Epithelial cell of esophagus (primary cell): ENCODE measurements at regions not wholly inside any gene's neighbourhood (a gene's known extent, or its start where the extent isn't known, plus 50 kb on each side); places are given as distances from the start of the nearest gene placed in this dataset.

Experiments used
- DNase-seq: peaks from one replicate; pipeline ENCODE4 v3.0.0; 2010; ENCODE audit warnings: low read depth
- H3K4me3 ChIP-seq: 2 replicates; pipeline ENCODE4 v1.5.1; 2011; ENCODE audit warnings: mild to moderate bottlenecking, low read length, control low read depth
- TF ChIP-seq, protein P1 (sequence below): IDR thresholded peaks from 2 replicates; pipeline ENCODE4 v1.5.1; 2011; ENCODE audit warnings: low read depth, mild to moderate bottlenecking, low read length, control low read depth, inconsistent platforms; ENCODE audit not compliant: insufficient read depth; ENCODE audit errors: missing control alignments

DNA sequence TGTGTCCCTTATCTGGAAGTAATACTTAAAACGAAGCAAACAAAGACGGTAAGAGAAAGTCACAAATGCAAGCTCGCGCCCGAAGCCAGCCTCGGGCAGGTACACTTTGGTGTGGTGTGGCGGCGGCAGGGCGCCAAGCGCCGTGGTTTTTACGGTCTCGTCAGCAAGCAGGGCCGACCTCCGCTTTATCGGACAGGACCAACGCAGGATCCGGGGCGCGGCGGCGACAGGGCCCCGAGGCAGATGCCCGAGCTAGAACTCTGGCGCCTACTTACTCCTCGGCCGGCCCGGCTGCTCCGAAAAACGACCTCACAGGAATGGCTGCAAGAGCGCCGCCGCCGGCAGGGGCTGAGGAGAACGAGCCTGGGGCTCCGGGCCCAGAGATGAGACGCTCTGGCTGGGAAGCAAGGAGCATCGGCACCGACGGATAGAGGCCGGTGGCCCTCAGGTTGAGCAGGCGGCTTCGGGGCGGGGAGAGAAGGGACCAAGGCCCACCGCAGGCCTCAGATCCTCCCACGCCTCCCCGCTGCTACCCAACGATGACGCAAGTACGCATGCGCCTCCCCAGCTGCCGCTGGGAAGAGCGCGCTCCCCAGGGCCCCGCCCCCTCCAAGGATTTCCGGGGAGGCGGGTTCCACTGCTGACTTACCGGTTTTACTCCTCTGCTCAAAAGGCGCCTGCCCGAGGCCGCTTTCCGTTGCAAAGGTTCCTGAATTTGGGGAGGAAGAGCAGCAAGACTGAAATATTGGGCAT is 60.6 kb downstream of the FAM217A start:
- DNase-seq: peak; percentile 97
- TF ChIP-seq, protein P1, sequence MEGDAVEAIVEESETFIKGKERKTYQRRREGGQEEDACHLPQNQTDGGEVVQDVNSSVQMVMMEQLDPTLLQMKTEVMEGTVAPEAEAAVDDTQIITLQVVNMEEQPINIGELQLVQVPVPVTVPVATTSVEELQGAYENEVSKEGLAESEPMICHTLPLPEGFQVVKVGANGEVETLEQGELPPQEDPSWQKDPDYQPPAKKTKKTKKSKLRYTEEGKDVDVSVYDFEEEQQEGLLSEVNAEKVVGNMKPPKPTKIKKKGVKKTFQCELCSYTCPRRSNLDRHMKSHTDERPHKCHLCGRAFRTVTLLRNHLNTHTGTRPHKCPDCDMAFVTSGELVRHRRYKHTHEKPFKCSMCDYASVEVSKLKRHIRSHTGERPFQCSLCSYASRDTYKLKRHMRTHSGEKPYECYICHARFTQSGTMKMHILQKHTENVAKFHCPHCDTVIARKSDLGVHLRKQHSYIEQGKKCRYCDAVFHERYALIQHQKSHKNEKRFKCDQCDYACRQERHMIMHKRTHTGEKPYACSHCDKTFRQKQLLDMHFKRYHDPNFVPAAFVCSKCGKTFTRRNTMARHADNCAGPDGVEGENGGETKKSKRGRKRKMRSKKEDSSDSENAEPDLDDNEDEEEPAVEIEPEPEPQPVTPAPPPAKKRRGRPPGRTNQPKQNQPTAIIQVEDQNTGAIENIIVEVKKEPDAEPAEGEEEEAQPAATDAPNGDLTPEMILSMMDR: peak; percentile 57
- H3K4me3 ChIP-seq: peak overlapping the region; percentile 81
